Spinal cord (tissue), 9 donors: ENCODE measurements at regions not wholly inside any gene's neighbourhood (a gene's known extent, or its start where the extent isn't known, plus 50 kb on each side); places are given as distances from the start of the nearest gene placed in this dataset.

Experiments
- DNase-seq, 6 donors: peaks; one replicate each; pipeline versions ENCODE4 v3.0.0 to v3.0.0-alpha.2; 2013 to 2015; ENCODE audit warnings: low spot score in 6 of 6, low read depth in 4 of 6
- H3K27ac ChIP-seq: one replicate; pipeline ENCODE4 v1.5.1; 2013; ENCODE audit warnings: low read depth, low read length, control low read depth
- H3K27me3 ChIP-seq: one replicate; pipeline ENCODE4 v1.6.1; 2013; ENCODE audit warnings: low read length; ENCODE audit not compliant: control insufficient read depth, insufficient read depth
- H3K36me3 ChIP-seq: one replicate; pipeline ENCODE4 v1.6.1; 2013; ENCODE audit warnings: low read length; ENCODE audit not compliant: control insufficient read depth, insufficient read depth
- H3K4me1 ChIP-seq: one replicate; pipeline ENCODE4 v1.6.1; 2013; ENCODE audit warnings: low read length; ENCODE audit not compliant: control insufficient read depth, insufficient read depth
- H3K4me3 ChIP-seq: one replicate; pipeline ENCODE4 v1.5.1; 2013; ENCODE audit warnings: low read depth, low read length, control low read depth
- H3K9me3 ChIP-seq: one replicate; pipeline ENCODE4 v1.6.1; 2013; ENCODE audit warnings: low read length; ENCODE audit not compliant: control insufficient read depth, insufficient read depth
- whole genome bisulfite sequencing: methylation state at CpG from one replicate; pipeline ENCODE4 v1.1.5; 2013; ENCODE audit warnings: missing lambda C conversion rate; ENCODE audit not compliant: insufficient coverage; 5-methylcytosine and 5-hydroxymethylcytosine counted together
- donor health status: healthy.

- Histone ChIP-seq H3K27me3 (no peaks in the 10 kb centered on the region), H3K4me1 (no peaks in the 10 kb centered on the region), H3K27ac (no peak overlapping the region), H3K36me3 (no peaks in the 10 kb centered on the region), H3K9me3 (no peaks in the 10 kb centered on the region), H3K4me3 (no peak overlapping the region)
- DNase-seq = no peak
- WGBS = 87% methylated on average over 5 of the region's 8 CpGs
These were observed 57.0 kb downstream of the SEC61G start for GRCh38 chr7:54701982-54702381.

- no peak for DNase-seq
These were observed 59.3 kb downstream of the SEC61G start for GRCh38 chr7:54699715-54700114.

GRCh38 chr7:54697659-54698186, 61.3 kb downstream of the SEC61G start:
- no peak overlapping the region for H3K4me3 ChIP-seq
- 75% methylated on average over 32 of the region's 32 CpGs for WGBS

More at GRCh38 chr7:54699715-54700114, 59.3 kb downstream of the SEC61G start:
- Histone ChIP-seq H3K4me1 (no peaks in the 10 kb centered on the region), H3K9me3 (no peaks in the 10 kb centered on the region), H3K27ac (no peak overlapping the region), H3K27me3 (no peaks in the 10 kb centered on the region), H3K36me3 (no peaks in the 10 kb centered on the region), H3K4me3 (no peak overlapping the region)
- 96% methylated on average over 5 of the region's 5 CpGs for WGBS

GRCh38 chr7:54690892-54691291, 68.1 kb downstream of the SEC61G start:
- no peak overlapping the region for H3K4me3 ChIP-seq
- WGBS = 98% methylated on average over 12 of the region's 14 CpGs
- no peak overlapping the region for H3K27ac ChIP-seq
- no peaks in the 10 kb centered on the region for H3K9me3 ChIP-seq
- DNase-seq = no peak
- H3K36me3 ChIP-seq = no peaks in the 10 kb centered on the region
- H3K27me3 ChIP-seq = no peaks in the 10 kb centered on the region
- no peaks in the 10 kb centered on the region for H3K4me1 ChIP-seq

More at GRCh38 chr7:54697659-54698186, 61.3 kb downstream of the SEC61G start:
- Histone ChIP-seq H3K27me3 (no peaks in the 10 kb centered on the region), H3K27ac (no peak overlapping the region), H3K36me3 (no peaks in the 10 kb centered on the region), H3K4me1 (no peaks in the 10 kb centered on the region), H3K9me3 (no peaks in the 10 kb centered on the region)
- no peak for DNase-seq

- Histone ChIP-seq H3K4me3 (no peak overlapping the region), H3K27me3 (no peaks in the 10 kb centered on the region), H3K36me3 (no peaks in the 10 kb centered on the region), H3K4me1 (no peaks in the 10 kb centered on the region), H3K9me3 (no peaks in the 10 kb centered on the region), H3K27ac (no peak overlapping the region)
- 77% methylated on average over 5 of the region's 9 CpGs for WGBS
- DNase-seq = no peak
These were observed 69.0 kb downstream of the SEC61G start for GRCh38 chr7:54690050-54690443.

- H3K4me3 ChIP-seq = no peak overlapping the region
- H3K9me3 ChIP-seq = no peaks in the 10 kb centered on the region
- no peaks in the 10 kb centered on the region for H3K36me3 ChIP-seq
- DNase-seq = peak in 2 of 6 donors; percentile 21 to 24
- no peaks in the 10 kb centered on the region for H3K4me1 ChIP-seq
- no peaks in the 10 kb centered on the region for H3K27me3 ChIP-seq
- 92% methylated on average over 1 of the region's 5 CpGs for WGBS
- H3K27ac ChIP-seq = no peak overlapping the region
These were observed 69.5 kb downstream of the SEC61G start for GRCh38 chr7:54689394-54690049.

GRCh38 chr7:54687462-54688212, 71.4 kb downstream of the SEC61G start:
- H3K4me1 ChIP-seq = no peaks in the 10 kb centered on the region
- H3K27me3 ChIP-seq = no peaks in the 10 kb centered on the region
- WGBS = 68% methylated on average over 2 of the region's 5 CpGs

GRCh38 chr7:54680377-54681005, 78.5 kb downstream of the SEC61G start:
- no peaks in the 10 kb centered on the region for H3K36me3 ChIP-seq
- H3K27me3 ChIP-seq = no peaks in the 10 kb centered on the region
- 77% methylated on average over 3 of the region's 4 CpGs for WGBS
- DNase-seq = no peak
- no peaks in the 10 kb centered on the region for H3K4me1 ChIP-seq
- H3K4me3 ChIP-seq = no peak overlapping the region
- H3K9me3 ChIP-seq = no peaks in the 10 kb centered on the region
- H3K27ac ChIP-seq = no peak overlapping the region

More at GRCh38 chr7:54687462-54688212, 71.4 kb downstream of the SEC61G start:
- Histone ChIP-seq H3K9me3 (no peaks in the 10 kb centered on the region), H3K27ac (no peak overlapping the region), H3K36me3 (no peaks in the 10 kb centered on the region), H3K4me3 (no peak overlapping the region)
- no peak for DNase-seq

- no peaks in the 10 kb centered on the region for H3K9me3 ChIP-seq
- H3K27ac ChIP-seq = no peak overlapping the region
- no CpG with 5 or more reads among the region's 5 CpGs for WGBS
- no peaks in the 10 kb centered on the region for H3K4me1 ChIP-seq
- H3K4me3 ChIP-seq = no peak overlapping the region
- no peaks in the 10 kb centered on the region for H3K27me3 ChIP-seq
- no peaks in the 10 kb centered on the region for H3K36me3 ChIP-seq
- no peak for DNase-seq
These were observed 79.6 kb downstream of the SEC61G start for GRCh38 chr7:54679490-54679817.
